AG10803 (cell line): ENCODE measurements at regions not wholly inside any gene's neighbourhood (a gene's known extent, or its start where the extent isn't known, plus 50 kb on each side); places are given as distances from the start of the nearest gene placed in this dataset.
"Not testable (repeated sequence)": the region's sequence is repeated elsewhere in the genome, so short reads cannot be mapped to it uniquely, and the experiment has no call there.

Experiments
- DNase-seq: peaks from one replicate; pipeline ENCODE4 v3.0.0; 2010; ENCODE audit warnings: low read depth
- H3K4me3 ChIP-seq: 2 replicates; pipeline ENCODE4 v1.5.1; 2011; ENCODE audit warnings: mild to moderate bottlenecking, low read length, control low read depth
- TF ChIP-seq, protein P1 (sequence below): conservative IDR thresholded peaks from 2 replicates; pipeline ENCODE4 v1.5.1; 2011; ENCODE audit warnings: mild to moderate bottlenecking, low read length, control low read depth, inconsistent platforms

GRCh38 chr5:66367814-66368541 lies 223.9 kb downstream of the SREK1 start:
- TF ChIP-seq, protein P1, sequence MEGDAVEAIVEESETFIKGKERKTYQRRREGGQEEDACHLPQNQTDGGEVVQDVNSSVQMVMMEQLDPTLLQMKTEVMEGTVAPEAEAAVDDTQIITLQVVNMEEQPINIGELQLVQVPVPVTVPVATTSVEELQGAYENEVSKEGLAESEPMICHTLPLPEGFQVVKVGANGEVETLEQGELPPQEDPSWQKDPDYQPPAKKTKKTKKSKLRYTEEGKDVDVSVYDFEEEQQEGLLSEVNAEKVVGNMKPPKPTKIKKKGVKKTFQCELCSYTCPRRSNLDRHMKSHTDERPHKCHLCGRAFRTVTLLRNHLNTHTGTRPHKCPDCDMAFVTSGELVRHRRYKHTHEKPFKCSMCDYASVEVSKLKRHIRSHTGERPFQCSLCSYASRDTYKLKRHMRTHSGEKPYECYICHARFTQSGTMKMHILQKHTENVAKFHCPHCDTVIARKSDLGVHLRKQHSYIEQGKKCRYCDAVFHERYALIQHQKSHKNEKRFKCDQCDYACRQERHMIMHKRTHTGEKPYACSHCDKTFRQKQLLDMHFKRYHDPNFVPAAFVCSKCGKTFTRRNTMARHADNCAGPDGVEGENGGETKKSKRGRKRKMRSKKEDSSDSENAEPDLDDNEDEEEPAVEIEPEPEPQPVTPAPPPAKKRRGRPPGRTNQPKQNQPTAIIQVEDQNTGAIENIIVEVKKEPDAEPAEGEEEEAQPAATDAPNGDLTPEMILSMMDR, result no peak
- DNase-seq, result no peak
- no peak overlapping the region for H3K4me3 ChIP-seq

DNA sequence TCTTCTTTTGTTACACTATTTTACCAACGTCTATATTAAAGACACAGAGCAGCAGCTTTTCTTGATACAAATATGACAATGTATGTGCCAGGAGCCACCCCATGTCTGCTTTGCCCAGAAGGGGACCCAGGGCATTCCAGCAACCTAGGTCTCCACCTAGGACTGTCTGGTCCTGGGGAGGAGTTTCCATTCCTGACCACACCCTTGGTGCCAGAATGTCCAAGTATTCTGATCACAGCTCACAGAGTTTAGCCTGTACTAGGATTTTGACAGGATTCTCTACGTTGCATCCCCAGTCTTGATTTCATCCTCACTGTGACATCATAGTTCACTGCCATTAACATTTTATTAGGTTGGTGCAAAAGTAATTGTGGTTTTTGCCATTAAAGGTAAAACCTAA lies 224.7 kb downstream of the SREK1 start:
- H3K4me3 ChIP-seq, result no peak overlapping the region
- TF ChIP-seq, protein P1, result no peak
- no peak for DNase-seq

- TF ChIP-seq, protein P1, result no peak
- no peak overlapping the region for H3K4me3 ChIP-seq
- no peak for DNase-seq
Observed at GRCh38 chr5:66377747-66378146, 218.4 kb upstream of the MAST4 start.

DNA sequence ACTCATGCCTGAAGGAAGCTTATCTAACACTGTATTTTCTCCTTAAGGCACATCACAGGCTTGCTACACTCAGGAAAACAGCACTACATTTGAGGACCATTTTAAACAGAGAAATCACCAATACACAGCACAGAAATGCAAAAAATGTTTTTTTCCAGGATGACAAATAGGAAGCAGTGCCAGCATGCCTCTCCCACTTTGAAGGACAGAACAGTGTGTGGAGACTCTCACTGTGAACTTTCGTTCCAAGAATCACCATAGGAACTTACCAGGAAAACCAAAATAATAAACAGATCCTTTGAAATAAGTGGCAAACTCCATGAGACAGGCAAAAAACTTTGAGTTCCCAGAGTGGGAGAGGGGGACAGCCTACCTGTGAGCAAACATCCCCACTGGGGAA lies 217.8 kb upstream of the MAST4 start:
- no peak overlapping the region for H3K4me3 ChIP-seq
- TF ChIP-seq, protein P1, result no peak
- DNase-seq, result no peak

- TF ChIP-seq, protein P1, result no peak
- no peak for DNase-seq
- H3K4me3 ChIP-seq, result no peak overlapping the region
Observed at GRCh38 chr5:66382152-66382551, 214.0 kb upstream of the MAST4 start.

DNA sequence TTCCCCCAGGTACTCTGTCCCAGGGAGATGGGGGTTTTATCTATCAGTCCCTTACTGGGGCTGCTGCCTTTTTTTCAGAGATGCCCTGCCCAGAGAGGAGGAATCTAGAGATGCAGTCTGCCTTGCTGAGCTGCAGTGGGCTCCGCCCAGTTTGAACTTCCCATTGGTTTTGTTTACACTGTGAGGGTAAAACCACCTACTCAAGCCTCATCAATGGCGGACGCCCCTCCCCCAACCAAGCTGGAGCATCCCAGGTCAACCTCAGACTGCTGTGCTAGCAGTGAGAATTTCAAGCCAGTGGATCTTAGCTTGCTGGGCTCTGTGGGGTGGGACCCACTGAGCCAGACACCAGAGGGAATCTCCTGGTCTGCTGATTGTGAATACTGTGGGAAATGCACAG lies 191.0 kb upstream of the MAST4 start:
- not testable (repeated sequence) for DNase-seq, H3K4me3 ChIP-seq

DNA sequence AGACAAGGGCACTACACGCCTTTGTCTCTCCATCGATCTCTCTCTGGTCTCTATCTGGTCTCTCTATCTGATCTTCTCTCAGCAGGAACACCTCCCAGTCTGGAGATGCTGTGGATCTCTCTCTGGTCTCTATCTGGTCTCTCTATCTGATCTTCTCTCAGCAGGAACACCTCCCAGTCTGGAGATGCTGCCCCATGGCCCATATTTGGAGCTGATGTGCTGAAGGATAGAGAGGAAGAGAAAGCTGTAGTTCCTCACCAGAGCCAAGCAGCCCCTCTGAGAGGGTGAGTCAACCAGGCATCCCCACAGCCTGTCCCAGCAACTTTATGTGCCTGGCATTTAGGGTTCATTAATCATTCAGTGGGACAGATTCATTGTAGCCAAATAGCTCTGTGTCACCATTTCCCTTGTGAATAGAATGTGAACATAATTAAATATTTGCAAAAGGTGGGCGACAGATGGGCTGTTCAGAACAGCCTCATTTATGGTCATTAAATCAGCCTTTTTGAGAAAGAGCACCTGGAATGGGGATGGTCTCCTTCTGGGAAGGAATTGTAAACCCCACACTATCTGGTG lies 189.3 kb upstream of the MAST4 start:
- TF ChIP-seq, protein P1, result no peak
- no peak overlapping the region for H3K4me3 ChIP-seq
- no peak for DNase-seq
